Smooth muscle cell (in vitro differentiated cells): ENCODE measurements at regions not wholly inside any gene's neighbourhood (a gene's known extent, or its start where the extent isn't known, plus 50 kb on each side); places are given as distances from the start of the nearest gene placed in this dataset.

Experiments used
- DNase-seq: peaks from one replicate; lab custom pipeline; 2025; ENCODE audit not compliant: unreplicated experiment; lab: John Stamatoyannopoulos, UW
- H2AFZ ChIP-seq: fragments of 200-600 bp; sonication (generic); 2 replicates; pipeline ENCODE4 v1.6.0; 2016; ENCODE audit warnings: antibody characterized with exemption, low read depth, mild to moderate bottlenecking
- H3F3A ChIP-seq: fragments of 200-600 bp; sonication (generic); 2 replicates; pipeline ENCODE4 v1.6.0; 2017; ENCODE audit warnings: antibody characterized with exemption, low read depth
- H3K27ac ChIP-seq: fragments of 200-600 bp; sonication (generic); 2 replicates; pipeline ENCODE4 v1.5.1; 2016; ENCODE audit warnings: low read depth, mild to moderate bottlenecking
- H3K27me3 ChIP-seq: fragments of 200-600 bp; sonication (generic); 2 replicates; pipeline ENCODE4 v1.6.1; 2016; ENCODE audit warnings: low read depth, mild to moderate bottlenecking
- H3K36me3 ChIP-seq: fragments of 200-600 bp; sonication (generic); 2 replicates; pipeline ENCODE4 v1.5.1; 2016; ENCODE audit warnings: low read depth
- H3K4me1 ChIP-seq: fragments of 200-600 bp; sonication (generic); 2 replicates; pipeline ENCODE4 v1.5.1; 2016; ENCODE audit warnings: low read depth
- H3K4me2 ChIP-seq: fragments of 200-600 bp; sonication (generic); 2 replicates; pipeline ENCODE4 v1.6.0; 2016; ENCODE audit warnings: mild to moderate bottlenecking
- H3K4me3 ChIP-seq: fragments of 200-600 bp; sonication (generic); 2 replicates; pipeline ENCODE4 v1.5.1; 2016; ENCODE audit warnings: mild to moderate bottlenecking
- H3K79me2 ChIP-seq: fragments of 200-600 bp; sonication (generic); 2 replicates; pipeline ENCODE4 v1.6.0; 2016; ENCODE audit warnings: low read depth, mild to moderate bottlenecking
- H3K9ac ChIP-seq: fragments of 200-600 bp; sonication (generic); 2 replicates; pipeline ENCODE4 v1.6.0; 2016; ENCODE audit warnings: low read depth
- H3K9me3 ChIP-seq: fragments of 200-600 bp; sonication (generic); replicated peaks from 2 replicates; pipeline ENCODE4 v1.5.1; 2016; ENCODE audit warnings: low read depth
- H4K20me1 ChIP-seq: fragments of 200-600 bp; sonication (generic); 2 replicates; pipeline ENCODE4 v1.6.0; 2016; ENCODE audit warnings: low read depth
- WGBS: methylation state at CpG from one replicate; pipeline ENCODE4 v1.1.7; 2016; ENCODE audit warnings: low lambda C conversion rate; 5-methylcytosine and 5-hydroxymethylcytosine counted together
- TF ChIP-seq, protein P1 (sequence below): fragments of 200-600 bp; sonication (generic); IDR thresholded peaks from 2 replicates; pipeline ENCODE4 v1.5.1; 2017; ENCODE audit warnings: borderline replicate concordance, mild to moderate bottlenecking, antibody characterized with exemption; ENCODE audit not compliant: insufficient read depth, poor library complexity, severe bottlenecking

GRCh38 chr1:208433971-208434370 is 189.8 kb upstream of the PLXNA2 start:
- WGBS: 22% methylated on average over 4 of the region's 4 CpGs
- H3F3A ChIP-seq: peaks cover 12% of the 10 kb centered on the region
- peaks cover 42% of the 10 kb centered on the region for H3K4me1 ChIP-seq
- peak overlapping the region; percentile 98 for H3K27ac ChIP-seq
- no peaks in the 10 kb centered on the region for H3K36me3 ChIP-seq
- H3K4me2 ChIP-seq: peak overlapping the region; percentile 71
- no peaks in the 10 kb centered on the region for H3K27me3 ChIP-seq
- H4K20me1 ChIP-seq: no peaks in the 10 kb centered on the region
- TF ChIP-seq, protein P1, sequence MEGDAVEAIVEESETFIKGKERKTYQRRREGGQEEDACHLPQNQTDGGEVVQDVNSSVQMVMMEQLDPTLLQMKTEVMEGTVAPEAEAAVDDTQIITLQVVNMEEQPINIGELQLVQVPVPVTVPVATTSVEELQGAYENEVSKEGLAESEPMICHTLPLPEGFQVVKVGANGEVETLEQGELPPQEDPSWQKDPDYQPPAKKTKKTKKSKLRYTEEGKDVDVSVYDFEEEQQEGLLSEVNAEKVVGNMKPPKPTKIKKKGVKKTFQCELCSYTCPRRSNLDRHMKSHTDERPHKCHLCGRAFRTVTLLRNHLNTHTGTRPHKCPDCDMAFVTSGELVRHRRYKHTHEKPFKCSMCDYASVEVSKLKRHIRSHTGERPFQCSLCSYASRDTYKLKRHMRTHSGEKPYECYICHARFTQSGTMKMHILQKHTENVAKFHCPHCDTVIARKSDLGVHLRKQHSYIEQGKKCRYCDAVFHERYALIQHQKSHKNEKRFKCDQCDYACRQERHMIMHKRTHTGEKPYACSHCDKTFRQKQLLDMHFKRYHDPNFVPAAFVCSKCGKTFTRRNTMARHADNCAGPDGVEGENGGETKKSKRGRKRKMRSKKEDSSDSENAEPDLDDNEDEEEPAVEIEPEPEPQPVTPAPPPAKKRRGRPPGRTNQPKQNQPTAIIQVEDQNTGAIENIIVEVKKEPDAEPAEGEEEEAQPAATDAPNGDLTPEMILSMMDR: no peak
- no peak for DNase-seq
- no peaks in the 10 kb centered on the region for H3K9me3 ChIP-seq
- no peak overlapping the region for H2AFZ ChIP-seq
- H3K79me2 ChIP-seq: no peaks in the 10 kb centered on the region
- no peak overlapping the region for H3K4me3 ChIP-seq
- peak overlapping the region; percentile 75 for H3K9ac ChIP-seq

DNA sequence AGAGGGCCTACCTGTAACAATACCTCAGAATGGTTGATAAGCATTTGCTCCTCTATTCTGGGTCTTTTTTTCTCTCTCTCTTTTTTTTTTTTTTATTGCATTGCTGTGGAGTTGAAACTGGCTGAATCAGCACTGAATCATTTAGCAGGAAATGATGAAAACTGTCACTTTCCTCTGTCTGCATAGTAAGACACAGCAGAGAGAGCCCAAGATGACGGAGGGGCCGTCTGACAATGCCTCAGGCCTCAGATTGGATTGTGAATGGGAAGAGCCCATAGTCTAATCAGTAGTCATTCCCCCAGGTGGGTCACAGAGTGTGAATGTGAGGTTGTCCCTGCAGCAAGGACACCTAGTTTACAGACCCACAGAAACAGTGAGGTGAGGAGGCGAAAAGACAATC is 193.2 kb upstream of the PLXNA2 start:
- no peaks in the 10 kb centered on the region for H3K27me3 ChIP-seq
- H3K4me3 ChIP-seq: no peak overlapping the region
- H3K4me1 ChIP-seq: peaks cover 35% of the 10 kb centered on the region
- H3K9ac ChIP-seq: peak overlapping the region; percentile 24
- peak overlapping the region; percentile 55 for H3K4me2 ChIP-seq
- no peaks in the 10 kb centered on the region for H4K20me1 ChIP-seq
- WGBS: 35% methylated on average over 3 of the region's 3 CpGs
- no peaks in the 10 kb centered on the region for H3K9me3 ChIP-seq
- H3K79me2 ChIP-seq: no peaks in the 10 kb centered on the region
- peaks cover 8% of the 10 kb centered on the region for H3F3A ChIP-seq
- no peak for DNase-seq
- H3K27ac ChIP-seq: peak overlapping the region; percentile 81
- peak overlapping the region; percentile 12 for H2AFZ ChIP-seq
- TF ChIP-seq, protein P1: no peak
- H3K36me3 ChIP-seq: peaks cover under 1% of the 10 kb centered on the region

- DNase-seq: no peak
- no peak overlapping the region for H2AFZ ChIP-seq
- H4K20me1 ChIP-seq: no peaks in the 10 kb centered on the region
- H3K27me3 ChIP-seq: no peaks in the 10 kb centered on the region
- peaks cover 6% of the 10 kb centered on the region for H3F3A ChIP-seq
- peaks cover 27% of the 10 kb centered on the region for H3K4me1 ChIP-seq
- peaks cover 4% of the 10 kb centered on the region for H3K36me3 ChIP-seq
- H3K9me3 ChIP-seq: peaks cover 5% of the 10 kb centered on the region
- TF ChIP-seq, protein P1: no peak
- H3K4me2 ChIP-seq: peak overlapping the region; percentile 55
- H3K4me3 ChIP-seq: no peak overlapping the region
- H3K79me2 ChIP-seq: no peaks in the 10 kb centered on the region
- H3K9ac ChIP-seq: peak overlapping the region; percentile 24
- peak overlapping the region; percentile 81 for H3K27ac ChIP-seq
- 51% methylated on average over 2 of the region's 2 CpGs for WGBS
These were observed 194.0 kb upstream of the PLXNA2 start for GRCh38 chr1:208438112-208438699.

- Histone ChIP-seq H3K27ac (peak overlapping the region; percentile 22), H3K9me3 (peaks cover 5% of the 10 kb centered on the region), H3K4me2 (peak overlapping the region; percentile 0), H3F3A (no peaks in the 10 kb centered on the region), H2AFZ (peak overlapping the region; percentile 3), H3K9ac (no peak overlapping the region), H3K27me3 (no peaks in the 10 kb centered on the region), H3K79me2 (no peaks in the 10 kb centered on the region), H3K4me1 (no peaks in the 10 kb centered on the region), H3K4me3 (no peak overlapping the region), H4K20me1 (no peaks in the 10 kb centered on the region), H3K36me3 (peaks cover 4% of the 10 kb centered on the region)
- 68% methylated on average over 7 of the region's 7 CpGs for WGBS
- TF ChIP-seq, protein P1: no peak
- DNase-seq: no peak
These were observed 201.6 kb upstream of the PLXNA2 start for GRCh38 chr1:208445758-208446203.
